IMR-90 (cell line): ENCODE measurements at regions not wholly inside any gene's neighbourhood (a gene's known extent, or its start where the extent isn't known, plus 50 kb on each side); places are given as distances from the start of the nearest gene placed in this dataset.

Experiments
- BHLHE40 ChIP-seq: fragments of 150-350 bp; IDR thresholded peaks from 2 replicates; pipeline ENCODE4 v1.6.1; 2016; ENCODE audit warnings: mild to moderate bottlenecking, low read depth, low read length
- CEBPB ChIP-seq: IDR thresholded peaks from 2 replicates; pipeline ENCODE4 v1.6.1; 2012; ENCODE audit warnings: low read depth, low read length, improper control_type of control experiment
- CTCF ChIP-seq: conservative IDR thresholded peaks from 2 replicates; pipeline ENCODE4 v1.5.1; 2012; ENCODE audit warnings: mild to moderate bottlenecking, low read depth, low read length, improper control_type of control experiment
- FOS ChIP-seq: fragments of 150-350 bp; IDR thresholded peaks from 2 replicates; pipeline ENCODE4 v1.6.1; 2016; ENCODE audit warnings: low read depth, low read length
- MAFK ChIP-seq: IDR thresholded peaks from 2 replicates; pipeline ENCODE4 v1.6.1; 2012; ENCODE audit warnings: low read depth, low read length, improper control_type of control experiment
- POLR2A ChIP-seq: IDR thresholded peaks from 2 replicates; pipeline ENCODE4 v1.6.1; 2012; ENCODE audit warnings: mild to moderate bottlenecking, low read depth, low read length
- RCOR1 ChIP-seq: IDR thresholded peaks from 2 replicates; pipeline ENCODE4 v1.6.1; 2012; ENCODE audit warnings: mild to moderate bottlenecking, low read length, improper control_type of control experiment; ENCODE audit not compliant: insufficient replicate concordance
- RFX5 ChIP-seq: IDR thresholded peaks from 2 replicates; pipeline ENCODE4 v1.8.0; 2012; ENCODE audit warnings: low read depth, mild to moderate bottlenecking, low read length, moderate library complexity
- TF ChIP-seq, protein P1 (sequence below): fragments of 150-350 bp; IDR thresholded peaks from 2 replicates; pipeline ENCODE4 v1.6.1; 2017; ENCODE audit warnings: mild to moderate bottlenecking, antibody characterized with exemption, low read length, low read depth

GRCh38 chr2:236380051-236380612 is 115.9 kb upstream of the ASB18 start:
- TF ChIP-seq CTCF = no peak
- no peak for TF ChIP-seq RCOR1
- TF ChIP-seq POLR2A = no peak
- TF ChIP-seq MAFK = no peak
- TF ChIP-seq BHLHE40 = no peak
- TF ChIP-seq, protein P1, sequence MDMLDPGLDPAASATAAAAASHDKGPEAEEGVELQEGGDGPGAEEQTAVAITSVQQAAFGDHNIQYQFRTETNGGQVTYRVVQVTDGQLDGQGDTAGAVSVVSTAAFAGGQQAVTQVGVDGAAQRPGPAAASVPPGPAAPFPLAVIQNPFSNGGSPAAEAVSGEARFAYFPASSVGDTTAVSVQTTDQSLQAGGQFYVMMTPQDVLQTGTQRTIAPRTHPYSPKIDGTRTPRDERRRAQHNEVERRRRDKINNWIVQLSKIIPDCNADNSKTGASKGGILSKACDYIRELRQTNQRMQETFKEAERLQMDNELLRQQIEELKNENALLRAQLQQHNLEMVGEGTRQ = no peak
- no peak for TF ChIP-seq RFX5
- no peak for TF ChIP-seq FOS
- no peak for TF ChIP-seq CEBPB
